Stomach (tissue), 4 donors: ENCODE measurements at regions not wholly inside any gene's neighbourhood (a gene's known extent, or its start where the extent isn't known, plus 50 kb on each side); places are given as distances from the start of the nearest gene placed in this dataset.

Experiments used
- POLR2A ChIP-seq, 4 donors: fragments of 450-650 bp; IDR thresholded peaks; one replicate each; pipeline ENCODE4 v1.6.1; 2016; ENCODE audit warnings: antibody characterized with exemption in 4 of 4, control low read depth in 2 of 4, mild to moderate bottlenecking in 1 of 4, moderate library complexity in 1 of 4
- TF ChIP-seq, protein P1 (sequence below), 7 experiments: fragments of 450-650 bp in 4 of 7; fragments of 200-600 bp in 3 of 7; sonication (generic) in 3 of 7; IDR thresholded peaks; one replicate each; pipeline ENCODE4 v1.5.1; 2016 to 2019; ENCODE audit warnings: antibody characterized with exemption in 7 of 7, control low read depth in 2 of 7, mild to moderate bottlenecking in 1 of 7

DNA sequence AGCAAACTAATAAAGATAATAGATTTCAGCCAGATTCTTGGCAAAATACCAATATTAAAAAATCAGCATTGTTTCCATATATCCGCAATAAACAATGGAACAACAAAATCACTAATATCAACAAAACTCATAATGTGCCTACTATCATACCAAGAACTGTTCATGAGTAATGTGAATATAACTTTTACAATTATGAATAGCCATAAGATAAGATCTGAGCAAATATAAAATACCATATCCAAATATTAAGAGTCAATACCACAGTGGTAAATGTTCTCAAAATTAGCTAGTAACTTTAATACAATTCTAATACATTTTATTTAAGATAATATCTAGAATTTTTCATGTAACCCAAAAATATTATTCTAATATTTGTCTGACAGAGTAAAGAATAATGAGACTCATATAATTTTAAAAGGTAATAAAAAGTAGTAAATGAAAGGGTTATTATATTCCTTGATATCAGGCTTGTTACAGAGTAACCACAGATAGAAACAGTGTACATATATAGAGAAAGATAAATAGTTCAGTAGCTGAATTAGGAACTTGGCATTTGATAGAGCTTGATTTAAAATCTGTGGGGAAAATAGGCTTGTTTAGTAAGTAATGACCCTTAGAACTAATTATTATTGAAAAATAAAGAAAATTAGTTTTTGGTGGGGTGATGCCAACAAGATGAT lies 2126.6 kb downstream of the MRPL39 start:
- TF ChIP-seq, protein P1, sequence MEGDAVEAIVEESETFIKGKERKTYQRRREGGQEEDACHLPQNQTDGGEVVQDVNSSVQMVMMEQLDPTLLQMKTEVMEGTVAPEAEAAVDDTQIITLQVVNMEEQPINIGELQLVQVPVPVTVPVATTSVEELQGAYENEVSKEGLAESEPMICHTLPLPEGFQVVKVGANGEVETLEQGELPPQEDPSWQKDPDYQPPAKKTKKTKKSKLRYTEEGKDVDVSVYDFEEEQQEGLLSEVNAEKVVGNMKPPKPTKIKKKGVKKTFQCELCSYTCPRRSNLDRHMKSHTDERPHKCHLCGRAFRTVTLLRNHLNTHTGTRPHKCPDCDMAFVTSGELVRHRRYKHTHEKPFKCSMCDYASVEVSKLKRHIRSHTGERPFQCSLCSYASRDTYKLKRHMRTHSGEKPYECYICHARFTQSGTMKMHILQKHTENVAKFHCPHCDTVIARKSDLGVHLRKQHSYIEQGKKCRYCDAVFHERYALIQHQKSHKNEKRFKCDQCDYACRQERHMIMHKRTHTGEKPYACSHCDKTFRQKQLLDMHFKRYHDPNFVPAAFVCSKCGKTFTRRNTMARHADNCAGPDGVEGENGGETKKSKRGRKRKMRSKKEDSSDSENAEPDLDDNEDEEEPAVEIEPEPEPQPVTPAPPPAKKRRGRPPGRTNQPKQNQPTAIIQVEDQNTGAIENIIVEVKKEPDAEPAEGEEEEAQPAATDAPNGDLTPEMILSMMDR (IDR thresholded peaks at IDR 0.05): no peak
- TF ChIP-seq POLR2A (IDR thresholded peaks at IDR 0.05): no peak
